NCI-H2227 (cell line): ENCODE measurements at regions not wholly inside any gene's neighbourhood (a gene's known extent, or its start where the extent isn't known, plus 50 kb on each side); places are given as distances from the start of the nearest gene placed in this dataset.
"Not testable (repeated sequence)": the region's sequence is repeated elsewhere in the genome, so short reads cannot be mapped to it uniquely, and the experiment has no call there.

Experiments used
- DNase-seq: peaks from one replicate; lab custom pipeline; 2025; ENCODE audit not compliant: unreplicated experiment; lab: John Stamatoyannopoulos, UW

- no peak for DNase-seq
Measured at GRCh38 chr10:70987396-70988130, 99.2 kb upstream of the PCBD1 start.

- DNase-seq, result not testable (repeated sequence)
Measured at GRCh38 chr10:70990156-70990555, 101.8 kb upstream of the PCBD1 start.

- DNase-seq, result no peak
Measured at GRCh38 chr10:70990681-70991080, 102.3 kb upstream of the PCBD1 start.

GRCh38 chr10:70991140-70992124, 103.1 kb upstream of the PCBD1 start:
- DNase-seq, result no peak

- DNase-seq, result no peak
Measured at GRCh38 chr10:70992436-70992835, 104.1 kb upstream of the PCBD1 start.

GRCh38 chr10:70993051-70993450, 104.7 kb upstream of the PCBD1 start:
- no peak for DNase-seq

GRCh38 chr10:70996549-70996948, 108.2 kb upstream of the PCBD1 start:
- DNase-seq, result no peak

- no peak for DNase-seq
Measured at GRCh38 chr10:70997236-70997635, 108.9 kb upstream of the PCBD1 start.

GRCh38 chr10:70998086-70998485, 109.7 kb upstream of the PCBD1 start:
- no peak for DNase-seq

GRCh38 chr10:71001470-71001869, 113.1 kb upstream of the PCBD1 start:
- DNase-seq, result no peak

GRCh38 chr10:71004176-71005075, 116.1 kb upstream of the PCBD1 start:
- DNase-seq, result no peak

- no peak for DNase-seq
Measured at GRCh38 chr10:71005337-71006305, 117.3 kb upstream of the PCBD1 start.

GRCh38 chr10:71006506-71006905, 118.1 kb upstream of the PCBD1 start:
- no peak for DNase-seq

- no peak for DNase-seq
Measured at GRCh38 chr10:71007516-71007915, 119.2 kb upstream of the PCBD1 start.

GRCh38 chr10:71008150-71008549, 119.8 kb upstream of the PCBD1 start:
- no peak for DNase-seq

GRCh38 chr10:71009126-71009525, 120.8 kb upstream of the PCBD1 start:
- DNase-seq, result peak; percentile 23

- no peak for DNase-seq
Measured at GRCh38 chr10:71010730-71011129, 122.4 kb upstream of the PCBD1 start.

GRCh38 chr10:71011141-71011540, 122.8 kb upstream of the PCBD1 start:
- no peak for DNase-seq

- DNase-seq, result no peak
Measured at GRCh38 chr10:71014021-71014805, 125.8 kb upstream of the PCBD1 start.
